ENCODE measurements at regions not wholly inside any gene's neighbourhood (a gene's known extent, or its start where the extent isn't known, plus 50 kb on each side); places are given as distances from the start of the nearest gene placed in this dataset.

DNA sequence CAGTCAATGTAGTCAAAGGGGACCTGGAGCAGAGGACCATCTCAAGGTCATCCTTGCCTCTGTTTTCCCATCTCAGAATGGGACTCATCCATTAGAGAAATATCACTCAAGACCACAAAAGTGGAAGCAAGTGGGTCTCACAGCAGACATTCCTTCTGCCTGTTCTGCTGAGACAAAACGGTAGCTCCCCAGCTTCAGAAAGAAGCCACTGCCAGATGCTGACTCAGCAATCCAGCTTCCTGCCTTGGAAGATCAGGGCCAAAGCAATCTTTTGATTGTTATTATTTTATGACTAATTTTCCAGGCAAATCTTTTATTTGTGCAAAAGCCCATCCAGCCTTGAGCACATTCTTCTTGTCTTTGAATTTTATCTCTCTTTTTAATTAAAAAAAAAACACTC is 86.8 kb downstream of the CCT6B start:
- no peak for DNase-seq

DNA sequence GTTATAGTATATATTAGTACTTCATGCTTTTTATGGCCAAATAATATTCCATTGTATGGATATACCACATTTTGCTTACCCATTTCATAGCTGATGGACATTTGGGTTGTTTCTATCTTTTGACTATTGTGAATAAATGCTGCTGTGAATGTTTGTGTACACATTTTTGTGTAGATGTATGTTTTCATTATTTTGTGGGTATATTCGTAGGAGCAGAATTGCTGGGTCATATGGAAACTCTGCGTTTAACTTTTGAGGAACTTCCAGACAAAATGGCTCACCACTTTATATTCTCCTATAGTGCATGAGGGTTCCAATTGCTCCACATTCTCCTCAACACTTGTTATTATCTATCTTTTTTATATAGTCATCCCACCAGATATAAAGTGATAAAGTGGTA is 88.6 kb downstream of the CCT6B start:
- DNase-seq = no peak

DNA sequence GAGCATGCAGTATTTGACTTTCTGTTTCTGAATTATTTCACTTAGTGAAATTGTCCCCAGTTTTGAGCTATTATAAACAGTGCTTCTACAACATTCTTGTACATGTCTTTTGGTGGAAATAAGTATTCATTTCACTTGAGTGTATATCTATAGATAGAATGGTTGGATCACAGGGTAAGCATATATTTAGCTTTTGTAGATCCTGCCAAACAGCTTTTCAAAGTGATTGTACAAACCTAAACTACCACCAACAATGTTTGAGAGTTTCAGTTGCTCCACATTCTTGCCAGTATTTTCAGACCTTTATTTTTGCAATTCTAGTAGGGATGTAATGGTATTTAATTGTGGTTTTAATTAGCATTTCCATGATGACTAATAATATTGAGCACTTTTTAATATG is 91.6 kb downstream of the CCT6B start:
- DNase-seq = no peak

DNA sequence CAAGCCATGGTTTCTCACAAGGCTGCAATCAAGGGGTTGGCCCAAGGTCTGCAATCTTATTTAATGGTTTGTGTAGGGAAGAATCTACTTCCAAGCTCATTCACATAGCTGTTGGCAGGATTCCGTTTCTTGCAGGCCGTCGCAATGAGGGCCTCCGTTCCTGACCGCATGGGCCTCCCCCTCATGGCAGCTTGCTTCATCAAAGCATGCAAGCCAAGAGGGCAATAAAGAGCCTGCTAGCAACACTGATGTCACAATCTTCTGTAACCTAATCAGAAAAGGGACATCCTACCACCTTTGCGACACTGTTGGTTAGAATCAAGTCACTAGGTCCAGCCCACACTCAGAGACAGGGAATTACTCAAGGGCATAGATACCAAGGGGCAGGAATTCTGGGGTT is 95.5 kb downstream of the CCT6B start:
- no peak for DNase-seq

DNA sequence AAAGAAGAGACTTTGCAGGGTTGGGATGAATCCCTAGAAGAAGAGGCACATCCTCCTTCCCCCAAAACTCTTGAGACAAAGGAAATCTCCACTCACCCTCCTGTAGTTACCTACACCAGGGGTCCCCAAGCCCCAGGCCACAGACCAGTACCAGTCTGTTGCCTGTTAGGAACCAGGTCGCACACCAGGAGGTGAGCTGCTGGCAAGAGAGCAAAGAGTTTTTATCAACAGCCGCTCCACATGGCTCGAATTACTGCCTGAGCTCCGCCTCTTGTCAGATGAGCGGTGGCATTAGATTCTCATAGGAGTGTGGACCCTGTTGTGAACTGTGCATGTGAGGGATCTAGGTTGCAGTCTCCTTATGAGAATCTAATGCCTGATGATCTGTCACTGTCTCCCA is 98.9 kb downstream of the CCT6B start:
- DNase-seq = no peak

DNA sequence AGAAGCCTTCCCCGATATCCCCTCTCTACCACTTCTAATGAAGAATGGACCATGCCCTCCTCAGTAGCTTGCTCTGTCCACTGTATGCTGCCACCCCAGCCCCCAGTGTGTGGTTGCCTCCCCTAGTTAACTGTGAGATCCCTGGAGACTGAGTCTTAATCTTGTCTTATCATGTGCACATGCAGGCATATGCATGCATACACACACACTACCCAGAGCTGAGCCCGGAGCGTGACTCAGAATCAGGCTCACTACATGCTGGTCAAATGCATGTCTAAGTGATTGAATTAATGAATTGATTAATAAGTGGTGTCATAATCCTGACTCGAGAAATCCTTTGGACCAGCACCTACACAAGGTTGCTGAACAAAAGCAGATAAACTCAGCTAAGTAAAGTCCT is 99.4 kb downstream of the CCT6B start:
- no peak for DNase-seq

DNA sequence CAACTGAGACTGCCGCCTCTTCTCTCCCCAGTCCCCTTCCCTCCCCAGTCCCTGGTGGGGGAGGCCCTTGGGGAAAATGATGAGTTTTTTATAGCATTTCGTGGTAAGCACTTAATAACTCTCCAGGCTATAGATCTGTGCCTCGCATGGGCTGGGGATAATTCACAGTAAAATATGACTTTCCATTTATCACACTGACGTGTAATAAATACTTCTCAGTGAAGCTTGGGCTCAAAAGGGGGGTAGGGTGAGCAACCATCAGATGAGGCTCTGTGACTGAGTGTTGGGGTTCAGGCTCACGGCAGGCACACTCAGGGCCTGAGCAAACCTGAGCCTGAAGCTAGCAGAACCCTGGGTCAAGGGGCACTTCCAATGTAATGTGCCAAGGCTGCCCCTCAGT is 101.6 kb downstream of the CCT6B start:
- DNase-seq = no peak

DNA sequence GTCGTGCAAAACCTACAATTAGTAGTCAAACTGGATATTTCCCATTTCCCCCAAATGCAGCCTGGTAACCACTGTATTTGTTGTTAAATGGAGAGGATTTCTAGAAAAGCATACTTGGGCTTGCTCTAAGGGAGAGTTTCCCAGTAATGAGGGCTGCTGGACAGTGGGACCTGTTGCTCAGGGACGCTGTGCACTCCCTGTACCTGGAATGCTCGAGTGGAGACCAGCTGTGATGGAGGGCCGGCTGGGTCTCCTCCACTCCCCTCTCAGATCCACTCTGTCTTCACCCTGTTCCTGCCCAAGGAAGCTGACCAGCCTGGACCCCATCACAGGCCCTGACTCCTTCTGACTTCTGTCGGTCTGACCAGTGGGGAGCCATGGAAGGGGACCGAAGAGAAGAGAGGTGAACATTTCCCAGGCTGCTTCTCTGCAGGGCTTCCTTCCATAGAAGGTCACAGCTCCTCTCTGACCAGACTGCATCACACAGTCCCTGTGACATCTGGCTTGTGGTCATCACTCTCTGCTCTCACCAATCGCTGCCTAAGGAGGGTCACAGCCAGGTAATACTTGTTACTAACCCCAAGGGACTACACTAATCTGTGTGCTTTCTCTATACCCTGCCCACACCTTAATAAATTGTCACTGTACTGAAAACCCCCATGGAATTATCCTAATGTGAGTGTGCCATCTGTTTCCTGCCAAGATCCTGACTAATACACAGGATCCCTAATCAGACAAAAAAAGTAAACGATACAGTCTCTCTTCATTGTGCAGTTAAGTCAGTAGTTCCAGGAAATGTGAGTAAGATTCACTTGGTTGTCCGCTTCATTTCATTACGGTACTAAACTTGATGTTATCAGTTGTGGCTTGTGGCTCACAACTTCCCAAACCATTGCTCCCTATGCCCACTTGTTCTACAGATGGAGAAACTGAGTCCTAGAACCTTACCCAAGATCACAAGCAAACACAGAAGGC is 102.4 kb downstream of the CCT6B start:
- no peak for DNase-seq

DNA sequence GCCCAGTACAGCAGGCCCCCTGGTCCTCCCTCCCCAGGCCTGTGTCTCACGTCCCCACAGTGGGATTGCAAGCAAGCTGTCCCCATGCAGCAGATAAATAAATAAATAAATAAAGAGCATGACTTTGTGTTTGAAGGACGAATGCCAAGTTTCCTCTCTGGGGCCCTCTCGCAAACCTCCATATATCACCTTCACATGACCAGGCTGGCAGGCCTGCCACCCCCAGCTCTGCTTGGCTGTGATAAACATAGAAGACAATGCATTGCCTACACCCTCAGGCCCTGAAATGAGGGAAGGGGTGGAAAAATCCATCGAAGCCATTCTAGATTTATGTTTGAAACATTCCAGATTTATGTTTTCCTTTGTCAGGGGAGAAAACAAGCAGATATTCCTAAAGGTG is 107.3 kb downstream of the CCT6B start:
- DNase-seq = no peak

DNA sequence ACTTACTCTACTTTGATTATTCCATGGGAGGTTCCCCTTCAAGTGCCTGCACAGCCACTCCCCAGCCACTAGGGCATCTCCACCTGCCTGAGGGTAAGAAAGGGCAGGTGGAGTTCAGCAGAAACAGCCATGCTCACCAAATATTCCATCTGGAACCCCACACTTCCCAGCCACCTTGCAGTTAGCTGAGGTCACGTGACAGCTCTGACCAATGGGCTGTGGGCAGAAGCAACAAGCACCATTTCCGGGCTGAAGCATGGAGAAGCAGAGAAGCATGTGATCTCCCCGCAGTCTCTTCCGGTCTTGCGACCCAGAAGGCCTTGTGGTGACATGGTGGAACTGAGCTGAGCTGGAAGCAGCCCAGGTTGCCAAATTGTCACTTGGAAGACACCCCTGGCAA is 108.6 kb downstream of the CCT6B start:
- no peak for DNase-seq

DNA sequence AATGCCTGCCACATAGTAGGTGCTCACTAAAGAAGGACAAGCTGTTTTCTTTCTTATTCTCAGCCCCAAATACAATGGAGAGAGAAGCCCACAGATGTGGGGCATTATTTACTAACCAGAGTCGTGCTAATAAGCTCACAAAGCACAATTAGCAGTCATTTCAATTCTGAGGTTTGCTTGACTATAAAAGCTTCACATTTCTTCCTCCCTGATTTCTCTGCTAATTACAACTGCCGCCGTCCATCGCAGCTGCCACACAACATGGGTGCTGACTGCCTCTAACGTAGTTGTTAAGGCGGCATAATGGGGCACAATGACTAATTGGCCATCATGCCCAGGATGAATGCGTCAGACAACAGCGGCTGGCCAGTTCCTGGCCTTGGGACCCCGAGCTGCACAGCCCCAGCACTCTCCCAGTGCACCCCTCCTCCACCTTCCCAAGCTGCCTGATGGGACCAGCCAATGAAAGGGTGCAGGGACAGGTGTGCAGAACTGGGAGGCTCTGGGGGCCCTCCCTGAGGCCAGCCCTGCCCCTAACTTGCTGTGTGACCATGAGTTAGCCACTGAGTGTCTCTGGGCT is 109.2 kb downstream of the CCT6B start:
- DNase-seq = no peak

DNA sequence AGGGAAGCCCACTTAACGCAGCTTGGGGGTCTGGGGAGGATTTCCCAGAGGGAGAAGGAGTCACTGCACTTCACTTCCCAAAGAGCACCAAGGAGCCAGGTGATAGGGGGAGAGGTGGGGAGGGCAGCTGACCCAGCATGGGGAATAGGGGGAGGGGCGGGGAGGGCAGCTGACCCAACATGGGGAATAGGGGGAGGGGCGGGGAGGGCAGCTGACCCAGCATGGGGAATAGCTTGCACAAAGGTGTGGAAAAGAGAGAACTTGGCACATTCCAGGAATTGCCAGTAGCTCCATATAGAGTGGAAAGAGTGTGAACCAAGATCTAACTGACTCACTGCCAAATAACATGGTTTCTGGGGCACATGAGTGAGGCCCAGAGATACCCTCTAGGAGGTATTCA is 110.3 kb downstream of the CCT6B start:
- no peak for DNase-seq

DNA sequence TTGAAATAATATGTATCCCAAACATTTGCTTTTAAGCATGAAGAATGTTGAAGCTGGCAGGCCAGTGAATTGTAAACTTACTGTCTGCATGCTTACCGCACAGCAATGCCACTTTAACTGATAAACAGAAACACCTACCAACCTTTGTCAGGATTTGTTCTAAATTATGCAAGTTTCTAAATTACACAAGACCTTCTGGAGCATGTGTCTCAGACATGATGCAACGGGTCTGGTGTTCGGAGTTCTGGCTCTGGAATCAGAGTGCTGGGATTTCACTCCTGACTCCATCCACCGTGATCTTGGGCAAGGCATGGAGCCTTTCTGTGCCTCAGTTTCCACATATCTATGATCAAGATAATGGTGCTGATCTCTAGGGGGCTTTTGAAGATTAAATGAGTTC is 111.2 kb downstream of the CCT6B start:
- DNase-seq = no peak

DNA sequence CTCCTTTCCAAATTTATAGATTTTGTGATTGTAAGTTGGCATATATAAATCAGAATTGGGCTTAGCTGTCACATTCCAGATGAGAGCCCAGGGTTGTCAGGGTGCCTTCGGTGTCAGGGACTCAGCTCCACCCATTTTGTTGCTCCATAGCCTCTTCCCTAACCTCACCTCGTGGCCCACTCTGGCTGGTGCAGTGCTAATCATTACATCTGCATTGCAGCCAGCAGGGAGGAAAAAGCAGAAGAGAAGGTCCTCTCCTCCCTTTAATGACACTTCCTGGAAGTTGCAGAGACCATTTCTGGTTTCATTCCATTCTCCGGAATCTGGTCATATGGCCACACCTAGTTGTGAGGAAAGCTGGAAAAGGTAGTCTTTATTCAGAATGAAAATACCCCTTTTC is 113.3 kb downstream of the CCT6B start:
- no peak for DNase-seq

DNA sequence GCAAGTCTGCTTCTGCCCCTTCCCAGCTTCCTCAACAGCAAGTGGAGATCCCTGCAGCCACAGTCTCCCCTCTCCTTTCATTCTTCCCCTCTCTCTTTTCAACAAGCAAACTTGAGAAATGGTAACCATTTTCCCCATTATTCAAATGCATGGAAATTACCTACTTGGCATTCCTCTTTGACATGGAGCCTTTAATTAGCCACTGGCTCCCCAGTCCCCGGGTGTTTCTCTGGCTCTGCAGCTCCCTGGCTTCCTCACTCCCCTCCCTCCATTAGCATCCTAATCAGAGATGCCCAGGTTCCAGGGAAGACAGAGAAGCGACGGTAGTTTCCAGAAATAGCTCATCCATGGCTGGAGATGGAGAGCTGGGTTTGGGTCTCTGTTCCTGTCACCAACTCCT is 116.0 kb downstream of the CCT6B start:
- no peak for DNase-seq

DNA sequence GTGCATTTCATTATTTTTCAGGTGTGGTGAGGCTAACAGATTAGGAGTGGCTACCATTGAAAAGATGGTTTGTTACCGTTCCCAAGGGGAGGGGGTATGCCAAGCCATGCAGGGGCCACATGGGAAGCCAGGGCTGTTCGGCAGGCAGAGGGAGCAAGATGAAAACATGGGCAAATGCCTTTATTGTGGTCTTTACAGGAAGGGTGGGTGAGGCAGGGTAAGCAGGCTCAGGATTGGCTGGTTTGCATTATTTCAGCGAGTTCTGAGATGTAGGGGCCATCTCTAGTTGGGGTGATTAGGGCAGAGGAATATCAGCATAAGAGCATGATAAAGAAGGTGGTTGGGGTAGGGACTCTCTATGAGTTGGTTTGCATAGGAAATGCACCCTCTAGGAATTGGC is 117.6 kb downstream of the CCT6B start:
- no peak for DNase-seq

DNA sequence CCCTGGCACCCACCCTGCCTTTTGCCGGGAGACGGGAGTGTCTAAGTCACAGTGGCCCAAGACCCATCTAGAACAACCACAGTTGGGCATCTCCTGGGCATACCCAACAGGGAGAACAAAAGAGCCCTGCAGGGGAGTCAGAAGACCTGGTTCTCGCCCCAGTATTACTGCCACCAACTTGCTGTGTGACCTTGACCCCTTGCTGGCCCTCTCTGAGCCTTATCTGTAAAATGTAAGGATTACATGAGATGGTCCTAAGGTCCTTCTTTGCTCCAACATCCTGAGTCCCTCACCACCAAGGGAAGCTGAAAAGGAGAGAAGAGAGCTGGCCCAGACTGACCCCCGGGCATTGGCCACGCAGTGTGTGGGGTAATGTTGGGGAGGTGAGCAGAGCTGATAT is 119.0 kb downstream of the CCT6B start:
- no peak for DNase-seq

DNA sequence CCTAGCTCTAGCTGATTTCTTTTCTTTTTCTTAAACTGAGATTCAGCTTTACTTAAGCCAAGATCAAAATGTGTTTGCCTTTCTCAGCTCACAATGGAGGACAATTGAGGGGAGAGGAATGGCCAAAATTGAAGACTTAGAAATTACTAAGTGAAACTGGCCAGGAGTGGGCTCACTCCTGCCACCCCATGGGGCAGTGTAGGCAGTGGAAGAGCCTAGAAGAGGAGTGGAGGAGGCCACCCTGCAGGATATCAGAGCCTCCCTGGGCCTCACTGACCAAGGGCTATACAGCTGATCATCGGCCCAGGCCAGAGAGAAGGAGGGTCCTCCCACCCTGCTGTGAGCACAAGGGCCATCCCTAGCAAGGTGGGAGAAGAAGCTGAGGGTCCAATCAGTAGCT is 119.8 kb downstream of the CCT6B start:
- no peak for DNase-seq

DNA sequence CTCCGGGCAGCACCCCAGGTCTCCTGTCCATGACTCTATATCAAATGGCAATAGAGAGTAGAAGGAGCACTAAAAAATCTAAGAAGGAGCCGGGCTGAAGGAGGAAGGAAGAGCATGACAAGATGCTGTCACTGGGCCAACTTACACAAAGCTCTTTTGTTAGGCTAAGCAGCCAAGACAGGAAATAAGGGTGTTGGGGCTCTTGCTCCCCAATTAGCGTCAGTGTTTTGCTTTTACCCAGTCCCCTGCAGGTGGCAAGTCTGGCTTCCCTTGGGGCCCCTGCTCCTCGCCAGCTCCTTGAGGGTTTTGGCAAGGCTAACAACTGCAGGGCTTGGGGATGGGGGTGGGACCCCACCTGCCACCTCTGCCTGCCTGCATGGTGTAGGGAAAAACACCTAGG is 120.5 kb downstream of the CCT6B start:
- no peak for DNase-seq

DNA sequence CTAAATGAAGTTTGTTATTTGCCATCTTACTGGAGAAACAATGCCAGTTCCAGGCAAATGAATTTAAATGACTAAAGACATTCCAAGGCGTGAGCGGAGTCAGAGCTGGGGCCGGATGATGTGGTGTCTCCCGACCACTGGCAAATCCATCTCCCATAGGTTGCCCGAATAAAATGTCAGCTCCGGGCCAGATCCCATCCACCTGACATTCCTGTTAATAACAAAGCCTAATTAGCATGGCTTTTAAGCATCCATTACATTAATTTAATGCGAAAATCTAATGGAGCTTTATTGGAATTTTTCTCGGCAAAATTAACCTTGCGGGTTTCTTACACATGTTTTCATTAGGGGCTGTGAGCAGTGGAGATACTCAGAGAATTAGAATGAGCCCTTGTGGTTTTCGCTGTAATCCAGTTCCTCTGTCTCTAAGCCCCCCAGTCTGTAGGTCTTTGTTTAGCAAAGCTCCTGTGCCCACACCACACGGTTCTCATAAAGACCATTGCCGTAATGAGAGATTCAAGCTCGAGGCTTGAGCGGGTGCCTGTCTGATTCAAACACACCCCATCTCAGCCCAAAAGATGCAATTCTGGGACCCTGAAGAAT is 123.3 kb downstream of the CCT6B start:
- DNase-seq = no peak

DNA sequence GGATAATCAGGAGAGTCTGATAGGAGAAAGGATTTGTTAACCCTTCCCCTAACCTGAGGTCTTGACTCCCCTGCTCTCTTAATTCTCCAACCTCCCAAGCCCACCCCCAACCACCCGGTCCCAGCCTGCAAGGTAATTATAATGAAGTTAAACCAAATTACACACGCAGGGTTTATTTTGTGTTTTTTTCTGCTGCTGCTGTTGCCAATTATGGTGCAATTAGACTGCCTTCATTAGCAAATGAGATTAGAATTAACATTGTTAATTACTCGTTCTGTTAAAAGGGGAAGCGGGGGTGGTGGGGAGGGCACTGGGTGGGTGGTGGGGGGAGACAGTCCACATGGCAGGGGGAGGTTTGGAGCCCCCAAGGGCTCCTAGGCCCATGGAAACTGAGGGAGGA is 128.9 kb downstream of the CCT6B start:
- no peak for DNase-seq

DNA sequence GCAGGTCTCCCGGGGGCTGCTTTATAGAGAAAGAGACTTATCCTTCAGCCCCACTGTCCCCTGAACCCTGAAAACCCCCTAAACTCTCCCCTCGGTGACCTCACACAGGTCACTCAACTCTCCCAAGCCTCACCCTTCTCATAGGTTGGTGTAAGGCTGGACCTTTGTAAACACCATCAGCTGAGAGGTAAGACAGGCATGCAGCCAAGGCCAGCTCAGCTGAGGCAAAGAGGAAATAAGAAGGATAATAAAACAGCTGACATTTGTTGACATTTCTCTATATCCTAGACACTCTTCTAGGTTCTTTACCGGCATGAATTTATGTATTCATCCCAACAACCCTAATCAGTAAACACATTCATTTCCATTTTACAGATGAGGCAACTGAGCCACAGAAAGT is 134.3 kb downstream of the CCT6B start:
- DNase-seq = no peak

DNA sequence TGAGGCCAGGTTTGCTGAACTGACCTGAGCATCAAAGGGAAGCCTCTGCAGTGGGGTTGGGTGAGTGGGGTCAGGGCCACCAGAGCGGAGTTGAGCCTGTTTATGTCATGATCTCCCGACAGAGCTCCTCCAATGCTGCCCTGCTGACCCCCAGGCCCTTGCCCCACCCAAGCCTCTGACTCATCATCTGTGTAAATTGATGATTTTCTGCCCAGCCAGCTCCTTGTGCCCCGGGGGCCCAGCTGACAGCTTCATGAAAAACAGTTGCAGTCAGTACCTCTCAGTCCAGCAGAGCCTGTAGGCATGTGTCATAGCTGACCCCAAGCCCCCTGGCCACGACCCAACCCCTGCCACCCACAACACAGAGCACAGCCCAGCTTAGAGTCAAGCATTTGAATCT is 134.9 kb downstream of the CCT6B start:
- DNase-seq = no peak

DNA sequence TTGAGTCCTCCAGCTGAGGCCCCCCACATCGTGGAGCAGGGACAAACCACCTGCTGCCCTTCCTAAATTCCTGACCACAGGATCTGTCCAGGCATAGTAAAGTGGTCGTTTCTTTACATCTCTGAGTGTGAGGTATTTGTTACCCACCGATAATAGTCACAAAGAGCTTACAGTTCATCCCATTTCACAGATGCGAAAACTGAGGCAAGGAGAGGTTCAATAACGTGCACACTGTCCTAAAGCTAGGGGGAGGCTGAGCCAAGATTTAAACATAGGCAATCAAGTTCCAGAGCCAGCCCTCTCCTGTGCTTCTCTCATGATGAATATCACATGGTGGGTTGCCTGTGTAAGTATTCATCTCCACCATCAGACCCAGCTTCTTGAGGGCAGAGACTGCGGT is 135.4 kb downstream of the CCT6B start:
- no peak for DNase-seq
